NCI-H526 treated with DMSO at 0.1 percent for 48 hours (cell line): ENCODE measurements at regions not wholly inside any gene's neighbourhood (a gene's known extent, or its start where the extent isn't known, plus 50 kb on each side); places are given as distances from the start of the nearest gene placed in this dataset.
"Not testable (repeated sequence)": the region's sequence is repeated elsewhere in the genome, so short reads cannot be mapped to it uniquely, and the experiment has no call there.

Experiments used
- DNase-seq: peaks from one replicate; lab custom pipeline; 2025; lab: John Stamatoyannopoulos, UW

GRCh38 chr7:81042646-81043045 is 123.8 kb upstream of the SEMA3C start:
- DNase-seq, result not testable (repeated sequence)

- DNase-seq, result no peak
These were observed 121.6 kb upstream of the SEMA3C start for GRCh38 chr7:81040496-81040895.

GRCh38 chr7:81036871-81037270 is 118.0 kb upstream of the SEMA3C start:
- no peak for DNase-seq

GRCh38 chr7:81036057-81036456 is 117.2 kb upstream of the SEMA3C start:
- no peak for DNase-seq

GRCh38 chr7:81031996-81032395 is 113.1 kb upstream of the SEMA3C start:
- no peak for DNase-seq

- DNase-seq, result no peak
These were observed 112.4 kb upstream of the SEMA3C start for GRCh38 chr7:81031243-81031642.

GRCh38 chr7:81030472-81030871 is 111.6 kb upstream of the SEMA3C start:
- no peak for DNase-seq

GRCh38 chr7:81029511-81029910 is 110.7 kb upstream of the SEMA3C start:
- DNase-seq, result no peak

- no peak for DNase-seq
These were observed 106.5 kb upstream of the SEMA3C start for GRCh38 chr7:81025360-81025759.

- no peak for DNase-seq
These were observed 96.1 kb upstream of the SEMA3C start for GRCh38 chr7:81014908-81015307.

- DNase-seq, result no peak
These were observed 95.4 kb upstream of the SEMA3C start for GRCh38 chr7:81014266-81014665.

- DNase-seq, result no peak
These were observed 94.4 kb upstream of the SEMA3C start for GRCh38 chr7:81013083-81013817.

GRCh38 chr7:81008901-81009300 is 90.0 kb upstream of the SEMA3C start:
- no peak for DNase-seq

GRCh38 chr7:81007051-81007450 is 88.2 kb upstream of the SEMA3C start:
- DNase-seq, result no peak

- no peak for DNase-seq
These were observed 86.4 kb upstream of the SEMA3C start for GRCh38 chr7:81005254-81005653.

- no peak for DNase-seq
These were observed 85.2 kb upstream of the SEMA3C start for GRCh38 chr7:81004098-81004497.

- peak; percentile 81 for DNase-seq
These were observed 84.5 kb upstream of the SEMA3C start for GRCh38 chr7:81003326-81003725.

- DNase-seq, result no peak
These were observed 83.6 kb upstream of the SEMA3C start for GRCh38 chr7:81002421-81002820.

GRCh38 chr7:80999771-81000170 is 80.9 kb upstream of the SEMA3C start:
- no peak for DNase-seq

- no peak for DNase-seq
These were observed 80.2 kb upstream of the SEMA3C start for GRCh38 chr7:80999100-80999499.

- no peak for DNase-seq
These were observed 79.0 kb upstream of the SEMA3C start for GRCh38 chr7:80997841-80998240.

GRCh38 chr7:80996236-80996635 is 77.4 kb upstream of the SEMA3C start:
- DNase-seq, result not testable (repeated sequence)

- DNase-seq, result no peak
These were observed 72.8 kb upstream of the SEMA3C start for GRCh38 chr7:80991654-80992053.

- no peak for DNase-seq
These were observed 65.8 kb upstream of the SEMA3C start for GRCh38 chr7:80984619-80985018.
